ENCODE measurements at regions not wholly inside any gene's neighbourhood (a gene's known extent, or its start where the extent isn't known, plus 50 kb on each side); places are given as distances from the start of the nearest gene placed in this dataset.

DNA sequence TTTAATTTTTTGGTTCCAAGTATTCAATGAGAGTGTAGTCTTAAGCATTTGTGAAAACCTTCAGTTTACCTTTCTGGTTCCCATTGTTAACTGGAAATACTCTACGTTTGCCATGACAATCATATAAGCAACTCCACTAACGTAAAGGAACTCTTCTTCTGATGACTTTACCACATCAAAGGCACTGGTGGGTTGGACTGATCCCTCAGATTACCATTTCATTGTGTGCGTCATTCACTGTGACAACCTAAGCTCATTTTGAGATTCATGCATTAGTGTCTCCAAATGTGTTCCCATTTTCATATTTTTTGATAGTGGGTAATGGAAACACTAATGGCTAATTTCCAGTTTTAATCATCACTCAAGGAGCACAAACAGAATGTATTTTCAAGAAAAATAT lies 119.9 kb upstream of the COL1A2 start:
- TF ChIP-seq ZNF124 (CRISPR knock-in tag; IDR thresholded peaks at IDR 0.05) (no peak), NFE2L1 (tag; IDR thresholded peaks at IDR 0.05; ENCODE audit: borderline replicate concordance, low read depth) (no peak), FOXK1 (CRISPR knock-in tag; IDR thresholded peaks at IDR 0.05; ENCODE audit: borderline replicate concordance) (no peak), E2F6 (IDR thresholded peaks at IDR 0.05; ENCODE audit: borderline replicate concordance in 1 of 2, extremely low read depth in 1 of 2, insufficient read depth in 1 of 2, insufficient read length in 1 of 2, low read depth in 1 of 2, low read length in 1 of 2, poor library complexity in 1 of 2, severe bottlenecking in 1 of 2) (no peak), ZNF175 (CRISPR knock-in tag; IDR thresholded peaks at IDR 0.05; ENCODE audit: low read depth) (no peak), SIN3B (IDR thresholded peaks at IDR 0.05; ENCODE audit: low read depth) (no peak), SP1 (CRISPR knock-in tag; IDR thresholded peaks at IDR 0.05) (no peak), CREB1 (IDR thresholded peaks at IDR 0.05) (no peak), CREB1 (CRISPR knock-in tag; IDR thresholded peaks at IDR 0.05) (no peak), EP300 (IDR thresholded peaks at IDR 0.05; ENCODE audit: low read length) (no peak), SMARCB1 (IDR thresholded peaks at IDR 0.05; ENCODE audit: insufficient read length, low read depth) (no peak), ZFP36 (IDR thresholded peaks at IDR 0.05; ENCODE audit: low read depth, low read length, partially characterized antibody) (no peak), SREBF2 (CRISPR knock-in tag; IDR thresholded peaks at IDR 0.05) (no peak)
- TF ChIP-seq, protein P1, sequence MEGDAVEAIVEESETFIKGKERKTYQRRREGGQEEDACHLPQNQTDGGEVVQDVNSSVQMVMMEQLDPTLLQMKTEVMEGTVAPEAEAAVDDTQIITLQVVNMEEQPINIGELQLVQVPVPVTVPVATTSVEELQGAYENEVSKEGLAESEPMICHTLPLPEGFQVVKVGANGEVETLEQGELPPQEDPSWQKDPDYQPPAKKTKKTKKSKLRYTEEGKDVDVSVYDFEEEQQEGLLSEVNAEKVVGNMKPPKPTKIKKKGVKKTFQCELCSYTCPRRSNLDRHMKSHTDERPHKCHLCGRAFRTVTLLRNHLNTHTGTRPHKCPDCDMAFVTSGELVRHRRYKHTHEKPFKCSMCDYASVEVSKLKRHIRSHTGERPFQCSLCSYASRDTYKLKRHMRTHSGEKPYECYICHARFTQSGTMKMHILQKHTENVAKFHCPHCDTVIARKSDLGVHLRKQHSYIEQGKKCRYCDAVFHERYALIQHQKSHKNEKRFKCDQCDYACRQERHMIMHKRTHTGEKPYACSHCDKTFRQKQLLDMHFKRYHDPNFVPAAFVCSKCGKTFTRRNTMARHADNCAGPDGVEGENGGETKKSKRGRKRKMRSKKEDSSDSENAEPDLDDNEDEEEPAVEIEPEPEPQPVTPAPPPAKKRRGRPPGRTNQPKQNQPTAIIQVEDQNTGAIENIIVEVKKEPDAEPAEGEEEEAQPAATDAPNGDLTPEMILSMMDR (IDR thresholded peaks at IDR 0.05 in 2 of 3, conservative IDR thresholded peaks at IDR 0.05 in 1 of 3; ENCODE audit: insufficient read depth in 2 of 3, low read depth in 1 of 3, low read length in 3 of 3): no peak
- TF ChIP-seq, protein P2, sequence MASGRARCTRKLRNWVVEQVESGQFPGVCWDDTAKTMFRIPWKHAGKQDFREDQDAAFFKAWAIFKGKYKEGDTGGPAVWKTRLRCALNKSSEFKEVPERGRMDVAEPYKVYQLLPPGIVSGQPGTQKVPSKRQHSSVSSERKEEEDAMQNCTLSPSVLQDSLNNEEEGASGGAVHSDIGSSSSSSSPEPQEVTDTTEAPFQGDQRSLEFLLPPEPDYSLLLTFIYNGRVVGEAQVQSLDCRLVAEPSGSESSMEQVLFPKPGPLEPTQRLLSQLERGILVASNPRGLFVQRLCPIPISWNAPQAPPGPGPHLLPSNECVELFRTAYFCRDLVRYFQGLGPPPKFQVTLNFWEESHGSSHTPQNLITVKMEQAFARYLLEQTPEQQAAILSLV (tag; IDR thresholded peaks at IDR 0.05): no peak
